Panc1 (cell line): ENCODE measurements at regions not wholly inside any gene's neighbourhood (a gene's known extent, or its start where the extent isn't known, plus 50 kb on each side); places are given as distances from the start of the nearest gene placed in this dataset.

ENCODE experiments used
- CTCF ChIP-seq: fragments of 450-650 bp; IDR thresholded peaks from 2 replicates; pipeline ENCODE4 v1.5.1; 2017; ENCODE audit warnings: mild to moderate bottlenecking
- POLR2AphosphoS5 ChIP-seq: IDR thresholded peaks from 2 replicates; pipeline ENCODE4 v1.6.1; 2012; ENCODE audit warnings: mild to moderate bottlenecking, low read depth, low read length, moderate library complexity
- REST ChIP-seq, 2 experiments: IDR thresholded peaks; 2 replicates each; pipeline ENCODE4 v1.6.1; 2011 to 2012; ENCODE audit warnings: low read depth in 2 of 2, control low read depth in 1 of 2, low read length in 1 of 2, mild to moderate bottlenecking in 1 of 2, moderate library complexity in 1 of 2; ENCODE audit not compliant: insufficient read depth in 1 of 2
- SIN3A ChIP-seq: IDR thresholded peaks from 2 replicates; pipeline ENCODE4 v1.6.1; 2012; ENCODE audit warnings: low read depth, mild to moderate bottlenecking, low read length, moderate library complexity, borderline replicate concordance; ENCODE audit not compliant: insufficient read depth
- TCF7L2 ChIP-seq: IDR thresholded peaks from 2 replicates; pipeline ENCODE4 v1.6.1; 2011; ENCODE audit warnings: mild to moderate bottlenecking, low read depth, low read length, inconsistent platforms

- TF ChIP-seq REST (IDR thresholded peaks at IDR 0.05; ENCODE audit: insufficient read depth in 1 of 2, low read depth in 2 of 2, low read length in 1 of 2), result no peak
- no peak for TF ChIP-seq CTCF
- TF ChIP-seq SIN3A, result no peak
- no peak for TF ChIP-seq POLR2AphosphoS5
- TF ChIP-seq TCF7L2, result no peak
These were observed 161.7 kb downstream of the DHX15 start for GRCh38 chr4:24422644-24423043.
